Right lobe of liver (tissue), 6 donors: ENCODE measurements at regions not wholly inside any gene's neighbourhood (a gene's known extent, or its start where the extent isn't known, plus 50 kb on each side); places are given as distances from the start of the nearest gene placed in this dataset.

Experiments used
- ATAC-seq, 4 donors: fragments of 200-7000 bp; cut with Tn5 transposase; one replicate each; pipeline ENCODE4 v1.9.1; 2020; ENCODE audit warnings: mild to moderate bottlenecking in 4 of 4, moderate library complexity in 4 of 4
- DNase-seq, 3 donors: peaks; one replicate each; pipeline ENCODE4 v3.0.0-alpha.2; 2020
- H3K27ac ChIP-seq, 3 donors: fragments of 200-600 bp; one replicate each; pipeline ENCODE4 v1.8.0; 2022
- H3K27me3 ChIP-seq, 2 donors: fragments of 200-600 bp; one replicate each; pipeline ENCODE4 v1.8.0; 2022
- H3K36me3 ChIP-seq, 4 donors: fragments of 200-600 bp; sonication (generic) in 1 of 4; one replicate each; pipeline versions ENCODE4 v1.5.1 to v1.8.0; 2017 to 2022; ENCODE audit warnings: control low read depth in 1 of 4
- H3K4me1 ChIP-seq, 4 donors: fragments of 200-600 bp; sonication (generic) in 1 of 4; one replicate each; pipeline versions ENCODE4 v1.5.1 to v1.8.0; 2017 to 2022; ENCODE audit warnings: control low read depth in 1 of 4
- H3K4me3 ChIP-seq, 3 donors: fragments of 200-600 bp; one replicate each; pipeline ENCODE4 v1.8.0; 2022
- H3K9me3 ChIP-seq, 4 donors: fragments of 200-600 bp; sonication (generic) in 1 of 4; one replicate each; pipeline versions ENCODE4 v1.5.1 to v1.8.0; 2017 to 2022; ENCODE audit warnings: control low read depth in 1 of 4
- POLR2A ChIP-seq: fragments of 450-650 bp; IDR thresholded peaks from one replicate; pipeline ENCODE4 v1.6.1; 2017; ENCODE audit warnings: antibody characterized with exemption, mild to moderate bottlenecking
- WGBS: methylation state at CpG from one replicate; pipeline ENCODE4 v1.1.6; 2018; ENCODE audit warnings: low coverage, low lambda C conversion rate; ENCODE audit not compliant: insufficient coverage; ENCODE audit errors: missing lambda C conversion rate; 5-methylcytosine and 5-hydroxymethylcytosine counted together
- intact Hi-C, 2 donors: fragments of 100-400 bp; cut with DNase I; formaldehyde crosslinking; loops; one replicate each; pipeline versions ENCODE4 v1.11.2 to v1.14.1; 2022
- TF ChIP-seq, protein P1 (sequence below), 4 donors: fragments of 200-600 bp in 3 of 4; fragments of 450-650 bp in 1 of 4; IDR thresholded peaks; one replicate each; pipeline versions ENCODE4 v1.5.1 to v1.8.0; 2016 to 2022; ENCODE audit warnings: antibody characterized with exemption in 4 of 4, mild to moderate bottlenecking in 2 of 4
- donor health status: DM: no; HTN: yes; CAD: no.
- donor health status: DM: no; HTN: no; CAD: no.
- donor health status: DM: no; HTN: no; CAD: no.
- donor health status: DM: no; HTN: yes; CAD: no.
- donor health status: DM: no; HTN: yes; CAD: no.

DNA sequence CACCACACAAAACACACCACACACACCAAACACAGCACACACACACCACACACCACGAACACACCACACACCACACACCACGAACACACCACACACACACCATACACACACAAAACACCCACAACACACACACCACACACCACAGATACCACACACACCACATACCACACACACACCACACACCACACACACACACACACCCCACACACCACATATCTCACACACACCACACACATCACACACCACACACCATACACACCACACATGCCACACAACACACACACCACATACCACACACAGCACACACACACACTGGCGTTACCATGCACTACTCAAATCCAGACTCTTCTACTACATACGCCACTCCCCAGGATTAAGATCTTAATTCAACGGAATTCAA lies 118.9 kb upstream of the THBS2 start:
- WGBS: 72% methylated on average over 5 of the region's 5 CpGs
- no peak overlapping the region for H3K27ac ChIP-seq
- intact Hi-C loops: no loop called here

DNA sequence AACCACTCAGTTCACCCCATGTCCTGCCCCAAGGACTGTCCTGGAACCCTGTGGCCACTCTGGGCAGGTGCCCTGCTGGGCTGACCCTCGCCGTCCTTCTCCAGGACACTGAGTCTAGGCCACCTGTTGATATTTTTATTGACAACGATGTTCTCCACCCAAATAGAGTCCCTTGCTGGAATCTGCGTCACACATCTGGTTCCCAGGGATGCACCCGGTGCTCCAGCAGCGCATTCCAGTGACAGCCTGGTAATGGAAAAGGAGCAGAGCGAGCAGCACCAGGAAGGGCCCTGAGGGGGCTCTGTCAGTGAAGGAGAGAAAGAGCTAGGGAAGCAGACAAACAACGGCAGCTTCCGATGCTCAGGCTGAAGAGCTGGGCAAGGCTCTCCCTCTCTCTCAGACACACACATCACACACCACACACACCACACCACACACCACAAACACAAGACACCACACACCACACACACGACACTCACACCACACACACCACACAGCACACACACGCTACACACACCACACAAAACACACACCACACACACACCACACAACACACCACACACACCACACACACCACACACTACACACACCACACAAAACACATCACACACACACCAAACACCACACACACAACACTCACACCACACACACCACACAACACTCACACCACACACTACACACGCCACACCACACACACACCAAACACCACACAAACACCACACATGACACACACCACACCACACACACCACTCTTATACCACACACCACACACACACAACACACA lies 117.9 kb upstream of the THBS2 start:
- Histone ChIP-seq H3K36me3 (no peaks in the 10 kb centered on the region), H3K27ac (no peak overlapping the region), H3K27me3 (no peaks in the 10 kb centered on the region), H3K4me1 (no peaks in the 10 kb centered on the region), H3K4me3 (no peak overlapping the region), H3K9me3 (no peaks in the 10 kb centered on the region)
- intact Hi-C loops: no loop called here
- no peak for DNase-seq
- no peak for TF ChIP-seq POLR2A
- TF ChIP-seq, protein P1, sequence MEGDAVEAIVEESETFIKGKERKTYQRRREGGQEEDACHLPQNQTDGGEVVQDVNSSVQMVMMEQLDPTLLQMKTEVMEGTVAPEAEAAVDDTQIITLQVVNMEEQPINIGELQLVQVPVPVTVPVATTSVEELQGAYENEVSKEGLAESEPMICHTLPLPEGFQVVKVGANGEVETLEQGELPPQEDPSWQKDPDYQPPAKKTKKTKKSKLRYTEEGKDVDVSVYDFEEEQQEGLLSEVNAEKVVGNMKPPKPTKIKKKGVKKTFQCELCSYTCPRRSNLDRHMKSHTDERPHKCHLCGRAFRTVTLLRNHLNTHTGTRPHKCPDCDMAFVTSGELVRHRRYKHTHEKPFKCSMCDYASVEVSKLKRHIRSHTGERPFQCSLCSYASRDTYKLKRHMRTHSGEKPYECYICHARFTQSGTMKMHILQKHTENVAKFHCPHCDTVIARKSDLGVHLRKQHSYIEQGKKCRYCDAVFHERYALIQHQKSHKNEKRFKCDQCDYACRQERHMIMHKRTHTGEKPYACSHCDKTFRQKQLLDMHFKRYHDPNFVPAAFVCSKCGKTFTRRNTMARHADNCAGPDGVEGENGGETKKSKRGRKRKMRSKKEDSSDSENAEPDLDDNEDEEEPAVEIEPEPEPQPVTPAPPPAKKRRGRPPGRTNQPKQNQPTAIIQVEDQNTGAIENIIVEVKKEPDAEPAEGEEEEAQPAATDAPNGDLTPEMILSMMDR (IDR thresholded peaks at IDR 0.05): no peak
- 86% methylated on average over 4 of the region's 12 CpGs for WGBS
- ATAC-seq: peak in 3 of 4 donors; percentile 10 to 30 (median 28)

More for the DNA sequence above, 118.9 kb upstream of the THBS2 start:
- DNase-seq (no peak), ATAC-seq (no peak)
- TF ChIP-seq, protein P1 (IDR thresholded peaks at IDR 0.05): no peak
- no peak for TF ChIP-seq POLR2A
- Histone ChIP-seq H3K36me3 (no peaks in the 10 kb centered on the region), H3K4me3 (no peak overlapping the region), H3K9me3 (no peaks in the 10 kb centered on the region), H3K4me1 (no peaks in the 10 kb centered on the region), H3K27me3 (no peaks in the 10 kb centered on the region)

DNA sequence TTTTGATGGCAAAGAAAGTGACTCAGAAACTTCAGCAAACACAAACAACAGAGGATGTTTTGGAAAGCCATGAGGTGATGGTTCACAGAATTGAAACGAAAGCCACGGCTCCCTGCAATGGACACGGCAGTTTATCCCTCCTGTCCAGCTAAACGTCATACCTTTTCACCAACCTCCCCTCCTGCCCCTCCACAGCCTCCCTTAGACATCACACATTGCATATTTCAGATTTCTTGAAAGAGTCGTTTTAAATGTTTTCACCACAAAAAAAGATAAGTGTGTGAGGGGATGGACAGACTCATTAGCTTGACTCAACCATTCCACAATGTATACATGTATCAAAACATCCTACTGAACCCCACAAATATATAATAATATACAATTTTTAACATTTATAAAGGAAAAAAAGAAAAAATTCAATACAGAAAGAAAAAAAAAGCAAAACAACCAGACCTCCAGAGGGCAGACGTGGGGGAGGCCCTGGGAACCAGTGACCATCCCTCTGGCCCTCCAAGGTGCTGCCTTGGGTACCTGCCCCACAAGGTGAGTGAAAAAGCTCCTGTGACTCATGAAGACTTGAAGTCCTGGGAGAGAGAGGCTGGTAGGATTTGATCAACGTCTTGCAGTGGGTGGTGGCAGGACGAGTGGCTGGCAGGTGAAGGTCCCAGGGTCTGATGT lies 117.2 kb upstream of the THBS2 start:
- ATAC-seq: peak in 1 of 4 donors; percentile 29
- no peak overlapping the region for H3K27ac ChIP-seq
- DNase-seq: no peak
- no peak overlapping the region for H3K4me3 ChIP-seq
- intact Hi-C loops: no loop called here
- no peaks in the 10 kb centered on the region for H3K27me3 ChIP-seq
- H3K4me1 ChIP-seq: no peaks in the 10 kb centered on the region
- H3K9me3 ChIP-seq: no peaks in the 10 kb centered on the region
- WGBS: 54% methylated on average over 6 of the region's 8 CpGs
- H3K36me3 ChIP-seq: no peaks in the 10 kb centered on the region
- TF ChIP-seq, protein P1 (IDR thresholded peaks at IDR 0.05): no peak

- ATAC-seq: peak in 2 of 4 donors; percentile 6 to 20
- intact Hi-C loops: no loop called here
- no peak overlapping the region for H3K4me3 ChIP-seq
- TF ChIP-seq, protein P1 (IDR thresholded peaks at IDR 0.05): no peak
- no peak for TF ChIP-seq POLR2A
- DNase-seq: no peak
- no peaks in the 10 kb centered on the region for H3K27me3 ChIP-seq
- H3K27ac ChIP-seq: no peak overlapping the region
- no peaks in the 10 kb centered on the region for H3K36me3 ChIP-seq
- no peaks in the 10 kb centered on the region for H3K4me1 ChIP-seq
- H3K9me3 ChIP-seq: no peaks in the 10 kb centered on the region
- WGBS: 67% methylated on average over 3 of the region's 10 CpGs
Measured at GRCh38 chr6:169370054-169370453, 116.4 kb upstream of the THBS2 start.
